B cell (primary cell): ENCODE measurements at regions not wholly inside any gene's neighbourhood (a gene's known extent, or its start where the extent isn't known, plus 50 kb on each side); places are given as distances from the start of the nearest gene placed in this dataset.

ENCODE experiments used
- ATAC-seq: fragments of 200-7000 bp; cut with Tn5 transposase; one replicate; pipeline ENCODE4 v1.10.0; 2021; ENCODE audit warnings: low read depth, mild to moderate bottlenecking, moderate number of reproducible peaks, moderate library complexity
- CTCF ChIA-PET: fragments of 350-600 bp; sonication (Branson Sonifier 250); formaldehyde crosslinking; loops from one replicate; lab custom pipeline; 2021; ENCODE audit warnings: antibody characterized with exemption, inconsistent platforms; lab: Charles Lee
- POLR2A ChIA-PET: fragments of 350-600 bp; sonication (Branson Sonifier 250); formaldehyde crosslinking; loops from one replicate; lab custom pipeline; 2021; ENCODE audit warnings: antibody characterized with exemption; lab: Charles Lee
- DNase-seq: peaks from one replicate; pipeline ENCODE4 v3.0.0; 2013
- H2AFZ ChIP-seq: 2 replicates; pipeline ENCODE4 v1.6.1; 2012; ENCODE audit warnings: mild to moderate bottlenecking, low read depth, low read length; ENCODE audit not compliant: insufficient read depth, poor library complexity, severe bottlenecking
- H3K27ac ChIP-seq, 2 donors: 1 replicate in 1 of 2; 2 replicates in 1 of 2; pipeline ENCODE4 v1.5.1; 2012 to 2013; ENCODE audit warnings: low read length in 2 of 2, mild to moderate bottlenecking in 2 of 2, moderate library complexity in 1 of 2
- H3K27me3 ChIP-seq, 4 experiments: fragments of 200-600 bp in 1 of 4; sonication (generic) in 1 of 4; replicated peaks in 1 of 4; 1 replicate in 2 of 4; 2 replicates in 2 of 4; pipeline versions ENCODE4 v1.6.1 to v1.7.0; 2013 to 2016; ENCODE audit warnings: low read length in 3 of 4, mild to moderate bottlenecking in 2 of 4, mixed read lengths in 1 of 4, moderate library complexity in 1 of 4; ENCODE audit not compliant: insufficient read depth in 4 of 4, control insufficient read depth in 3 of 4; ENCODE audit errors: control extremely low read depth in 1 of 4
- H3K36me3 ChIP-seq, 2 experiments: replicated peaks in 1 of 2; 1 replicate in 1 of 2; 2 replicates in 1 of 2; pipeline versions ENCODE4 v1.6.1 to v1.7.1; 2013; ENCODE audit warnings: low read length in 1 of 2; ENCODE audit not compliant: insufficient read depth in 2 of 2, control insufficient read depth in 1 of 2; ENCODE audit errors: control extremely low read depth in 1 of 2, extremely low read depth in 1 of 2
- H3K4me1 ChIP-seq, 2 donors: fragments of 200-600 bp in 1 of 2; sonication (generic) in 1 of 2; 1 replicate in 1 of 2; 2 replicates in 1 of 2; pipeline versions ENCODE4 v1.5.1 to v1.6.1; 2013 to 2017; ENCODE audit warnings: low read length in 2 of 2; ENCODE audit not compliant: control insufficient read depth in 2 of 2, insufficient read depth in 2 of 2
- H3K4me2 ChIP-seq: replicated peaks from 2 replicates; pipeline ENCODE3; 2012; ENCODE audit warnings: mild to moderate bottlenecking, low read depth, low read length; ENCODE audit not compliant: poor library complexity, severe bottlenecking
- H3K4me3 ChIP-seq, 5 experiments: fragments of 200-600 bp in 1 of 5; sonication (generic) in 1 of 5; 1 replicate in 3 of 5; 2 replicates in 2 of 5; pipeline versions ENCODE4 v1.5.1 to v1.7.0; 2011 to 2016; ENCODE audit warnings: low read length in 4 of 5, mild to moderate bottlenecking in 4 of 5, low read depth in 2 of 5, control low read depth in 1 of 5, moderate library complexity in 1 of 5; ENCODE audit not compliant: insufficient read depth in 1 of 5; ENCODE audit errors: control extremely low read depth in 1 of 5, extremely low read depth in 1 of 5
- H3K79me2 ChIP-seq: fragments of 200-600 bp; sonication (generic); one replicate; pipeline ENCODE4 v1.6.0; 2016; ENCODE audit warnings: low read length; ENCODE audit not compliant: control insufficient read depth, insufficient read depth
- H3K9ac ChIP-seq: fragments of 200-600 bp; sonication (generic); 2 replicates; pipeline ENCODE4 v1.6.1; 2017; ENCODE audit warnings: mild to moderate bottlenecking, low read length, moderate library complexity
- H3K9me3 ChIP-seq, 3 donors: one replicate each; pipeline versions ENCODE4 v1.6.1 to v1.7.1; 2013; ENCODE audit warnings: low read length in 2 of 3; ENCODE audit not compliant: control insufficient read depth in 2 of 3, insufficient read depth in 1 of 3; ENCODE audit errors: control extremely low read depth in 1 of 3
- H4K20me1 ChIP-seq: 2 replicates; pipeline ENCODE4 v1.6.0; 2012; ENCODE audit warnings: mild to moderate bottlenecking, low read length; ENCODE audit not compliant: insufficient read depth, control insufficient read depth, poor library complexity, severe bottlenecking
- H3K27ac Mint-ChIP-seq: one replicate; pipeline ENCODE4 v1.8.0; 2021; ENCODE audit warnings: mixed read lengths
- H3K27me3 Mint-ChIP-seq: one replicate; pipeline ENCODE4 v1.8.0; 2021; ENCODE audit warnings: mixed read lengths
- H3K4me1 Mint-ChIP-seq: one replicate; pipeline ENCODE4 v1.8.0; 2021; ENCODE audit warnings: mixed read lengths
- H3K4me3 Mint-ChIP-seq: one replicate; pipeline ENCODE4 v1.8.0; 2021; ENCODE audit warnings: mixed read lengths
- H3K9me3 Mint-ChIP-seq: one replicate; pipeline ENCODE4 v1.8.0; 2022; ENCODE audit warnings: mixed read lengths; ENCODE audit not compliant: insufficient read depth
- CTCF ChIP-seq: fragments of 200-600 bp; IDR thresholded peaks from one replicate; pipeline ENCODE4 v1.8.0; 2022; ENCODE audit warnings: antibody characterized with exemption, mild to moderate bottlenecking
- EZH2 ChIP-seq: IDR thresholded peaks from 2 replicates; pipeline ENCODE4 v1.6.1; 2012; ENCODE audit warnings: borderline replicate concordance, low read depth, mild to moderate bottlenecking, moderate library complexity, low read length; ENCODE audit not compliant: insufficient read depth, poor library complexity, severe bottlenecking
- WGBS: methylation state at CpG from one replicate; pipeline ENCODE4 v1.1.5; 2013; ENCODE audit warnings: missing lambda C conversion rate; ENCODE audit not compliant: insufficient coverage; 5-methylcytosine and 5-hydroxymethylcytosine counted together
- intact Hi-C: fragments of 100-400 bp; cut with micrococcal nuclease; formaldehyde crosslinking; loops from one replicate; pipeline ENCODE4 v1.10.0; 2022

GRCh38 chr6:148087659-148088058 lies 255.0 kb upstream of the SASH1 start:
- 82% methylated on average over 3 of the region's 3 CpGs for WGBS
- no peaks in the 10 kb centered on the region for H3K4me1 Mint-ChIP-seq
- ChIA-PET POLR2A (no interaction called here), CTCF (no interaction called here)
- Histone ChIP-seq H2AFZ (no peak overlapping the region), H3K4me3 (no peak overlapping the region), H3K79me2 (no peaks in the 10 kb centered on the region), H3K4me2 (no peak overlapping the region), H3K27ac (no peak overlapping the region), H3K36me3 (no peaks in the 10 kb centered on the region), H3K9me3 (peaks cover 0 to 9% (median 0%) of the 10 kb centered on the region in 3 donors), H4K20me1 (no peaks in the 10 kb centered on the region), H3K4me1 (no peaks in the 10 kb centered on the region), H3K27me3 (no peaks in the 10 kb centered on the region), H3K9ac (no peak overlapping the region)
- H3K27ac Mint-ChIP-seq: no peak overlapping the region
- H3K9me3 Mint-ChIP-seq: peaks cover 2% of the 10 kb centered on the region
- no peak for DNase-seq
- H3K4me3 Mint-ChIP-seq: no peak overlapping the region
- intact Hi-C loops: no loop called here
- peaks cover 6% of the 10 kb centered on the region for H3K27me3 Mint-ChIP-seq
- TF ChIP-seq CTCF: no peak
- no peak for TF ChIP-seq EZH2
- ATAC-seq: no peak

GRCh38 chr6:148090326-148090725 lies 252.3 kb upstream of the SASH1 start:
- Mint-ChIP-seq H3K4me3 (no peak overlapping the region), H3K27ac (no peak overlapping the region), H3K27me3 (peaks cover 6% of the 10 kb centered on the region), H3K9me3 (peaks cover 2% of the 10 kb centered on the region), H3K4me1 (no peaks in the 10 kb centered on the region)
- Histone ChIP-seq H3K79me2 (no peaks in the 10 kb centered on the region), H3K4me1 (no peaks in the 10 kb centered on the region), H3K9me3 (peaks cover 0 to 9% (median 0%) of the 10 kb centered on the region in 3 donors), H4K20me1 (no peaks in the 10 kb centered on the region), H3K4me2 (no peak overlapping the region), H3K27ac (no peak overlapping the region), H3K36me3 (no peaks in the 10 kb centered on the region), H3K9ac (no peak overlapping the region), H3K27me3 (no peaks in the 10 kb centered on the region), H3K4me3 (no peak overlapping the region), H2AFZ (no peak overlapping the region)
- intact Hi-C loops: no loop called here
- TF ChIP-seq CTCF (no peak), EZH2 (no peak)
- CTCF ChIA-PET: no interaction called here
- DNase-seq (no peak), ATAC-seq (no peak)
- POLR2A ChIA-PET: no interaction called here
- WGBS: 100% methylated on average over 1 of the region's 2 CpGs
